HG02798 (cell line): ENCODE measurements at regions not wholly inside any gene's neighbourhood (a gene's known extent, or its start where the extent isn't known, plus 50 kb on each side); places are given as distances from the start of the nearest gene placed in this dataset.

Experiments used
- ATAC-seq: cut with Tn5 transposase; IDR thresholded peaks from one replicate; pipeline ENCODE4 v1.9.1; 2021; ENCODE audit warnings: mild to moderate bottlenecking; ENCODE audit not compliant: unreplicated experiment, poor library complexity

GRCh38 chr15:91469632-91470567, 369.8 kb downstream of the SV2B start:
- no peak for ATAC-seq

DNA sequence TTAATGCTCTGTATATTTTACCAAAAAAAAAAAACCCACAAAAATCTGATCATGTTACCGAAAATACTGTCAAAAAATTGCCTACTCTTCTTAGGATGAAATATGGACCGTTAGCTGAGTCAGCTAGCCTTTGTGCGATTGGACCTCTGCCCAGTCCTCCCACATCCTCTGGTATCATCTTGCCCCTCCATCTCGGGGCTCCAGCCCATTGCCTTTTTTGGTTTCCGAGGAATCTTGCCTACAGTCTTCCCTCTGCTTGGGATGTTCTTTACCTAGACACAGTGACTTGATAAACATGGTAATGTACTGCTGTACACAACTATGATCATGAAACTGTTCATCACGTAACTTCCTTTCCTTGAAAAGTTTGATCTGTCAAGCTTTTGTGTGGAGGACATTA, 371.4 kb downstream of the SV2B start:
- ATAC-seq: no peak

GRCh38 chr15:91472316-91472756, 372.3 kb downstream of the SV2B start:
- no peak for ATAC-seq

DNA sequence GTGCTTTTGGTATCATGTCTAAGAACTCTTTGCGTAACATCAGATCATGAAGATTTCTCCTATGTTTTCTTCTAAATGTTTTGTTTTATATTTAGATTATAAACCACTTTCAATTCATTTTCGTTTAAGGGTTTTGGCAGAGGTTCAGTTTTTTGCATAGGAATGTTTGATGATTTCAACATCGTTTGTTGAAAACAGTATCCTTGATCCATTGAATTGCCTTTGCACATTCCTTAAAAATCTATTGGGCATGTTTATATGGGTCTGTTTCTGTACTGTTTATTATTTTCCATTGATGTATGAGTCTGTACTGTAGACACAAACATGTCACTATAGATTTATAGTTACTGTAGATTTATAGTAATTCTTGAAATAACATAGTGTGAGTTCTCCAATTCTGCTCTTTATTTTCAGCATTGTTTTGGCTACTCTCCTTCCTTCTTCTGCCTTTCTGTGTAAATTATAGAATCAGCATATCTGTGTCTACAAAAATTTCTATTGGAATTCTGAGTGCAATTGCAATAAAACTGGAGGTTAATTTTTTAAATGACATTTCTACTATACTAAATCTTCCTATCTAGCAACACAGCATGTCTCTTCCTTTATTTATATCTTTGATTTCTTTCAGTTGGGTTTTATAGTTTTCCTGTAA, 374.0 kb downstream of the SV2B start:
- no peak for ATAC-seq

DNA sequence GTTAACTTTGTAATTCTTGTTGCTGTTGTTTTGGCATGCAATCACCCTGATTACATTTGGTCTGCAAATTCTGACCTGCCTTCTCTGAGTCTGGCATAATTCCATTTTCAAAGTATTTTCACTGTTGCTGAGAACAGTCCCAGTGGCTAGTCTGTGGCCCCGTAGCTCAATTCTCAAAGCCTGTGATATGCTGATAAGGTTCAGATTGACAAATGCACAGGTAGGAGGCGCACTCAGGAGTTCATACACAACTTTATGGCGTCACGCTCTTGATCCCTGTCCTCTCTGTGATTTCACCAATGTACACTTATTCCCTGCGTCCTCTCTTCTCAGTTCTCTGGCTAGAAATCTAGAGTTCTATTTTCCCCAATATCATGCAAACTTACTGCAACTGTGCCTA, 376.6 kb upstream of the SLCO3A1 start:
- ATAC-seq: no peak

GRCh38 chr15:91478717-91479191, 374.8 kb upstream of the SLCO3A1 start:
- no peak for ATAC-seq

GRCh38 chr15:91480426-91480825, 373.1 kb upstream of the SLCO3A1 start:
- no peak for ATAC-seq

DNA sequence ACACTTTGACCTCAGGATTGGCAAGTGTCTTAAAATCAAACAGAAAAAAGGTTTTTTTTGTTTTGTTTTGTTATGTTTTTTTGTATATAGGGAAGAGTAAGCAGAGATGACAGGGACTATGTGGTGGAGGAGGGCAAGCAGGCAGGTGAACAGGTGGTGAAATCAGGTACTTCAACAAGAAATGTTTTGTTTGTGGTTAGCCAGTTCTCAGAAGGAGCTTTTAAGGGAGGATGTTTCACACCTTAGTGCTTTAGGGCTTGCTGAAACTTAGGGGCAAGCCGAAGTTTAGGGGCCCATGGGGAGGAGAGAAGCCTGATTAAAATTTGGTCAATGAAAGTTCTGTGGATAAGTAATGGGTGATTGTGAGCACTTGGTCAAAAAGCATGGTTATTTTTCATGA, 370.7 kb upstream of the SLCO3A1 start:
- ATAC-seq: no peak

- no peak for ATAC-seq
Observed at GRCh38 chr15:91484141-91484540, 369.4 kb upstream of the SLCO3A1 start.

DNA sequence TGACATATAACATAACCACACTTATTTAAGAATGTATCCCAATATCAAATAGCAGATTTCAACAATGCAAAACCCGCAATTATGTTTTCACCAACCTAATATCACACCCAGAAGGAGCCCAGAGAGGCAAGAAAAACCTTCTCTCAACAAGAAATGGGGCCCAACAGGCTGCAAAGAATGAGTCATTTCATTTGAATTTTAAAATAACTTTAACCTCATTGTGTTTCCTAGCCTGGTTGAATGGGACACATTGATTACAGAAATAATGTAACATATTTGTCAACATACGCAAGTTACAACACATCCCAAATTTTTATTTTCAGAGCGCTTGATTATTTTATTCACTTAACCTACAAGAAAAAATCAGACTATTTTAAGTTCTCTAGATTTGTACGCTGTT, 365.1 kb upstream of the SLCO3A1 start:
- ATAC-seq: no peak

DNA sequence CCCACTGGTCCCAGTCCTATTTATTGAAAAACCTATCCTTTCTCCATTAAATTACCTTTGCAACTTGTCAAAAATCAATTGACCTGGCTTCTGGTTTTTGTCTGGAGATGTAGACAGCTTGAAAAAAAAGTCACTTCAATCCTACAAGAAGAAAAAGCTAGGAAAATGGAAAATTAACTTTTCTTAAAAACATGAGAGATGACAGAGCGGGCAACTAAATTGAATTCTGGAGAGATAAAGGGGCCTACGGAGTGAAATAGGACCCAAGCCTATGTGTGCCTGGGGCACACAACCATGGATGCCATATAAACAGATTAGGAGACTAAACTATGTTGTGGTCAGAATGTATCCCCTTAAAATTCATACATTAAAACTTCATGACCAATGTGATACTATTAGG, 363.3 kb upstream of the SLCO3A1 start:
- ATAC-seq: no peak

GRCh38 chr15:91491101-91491950, 362.2 kb upstream of the SLCO3A1 start:
- ATAC-seq: no peak

DNA sequence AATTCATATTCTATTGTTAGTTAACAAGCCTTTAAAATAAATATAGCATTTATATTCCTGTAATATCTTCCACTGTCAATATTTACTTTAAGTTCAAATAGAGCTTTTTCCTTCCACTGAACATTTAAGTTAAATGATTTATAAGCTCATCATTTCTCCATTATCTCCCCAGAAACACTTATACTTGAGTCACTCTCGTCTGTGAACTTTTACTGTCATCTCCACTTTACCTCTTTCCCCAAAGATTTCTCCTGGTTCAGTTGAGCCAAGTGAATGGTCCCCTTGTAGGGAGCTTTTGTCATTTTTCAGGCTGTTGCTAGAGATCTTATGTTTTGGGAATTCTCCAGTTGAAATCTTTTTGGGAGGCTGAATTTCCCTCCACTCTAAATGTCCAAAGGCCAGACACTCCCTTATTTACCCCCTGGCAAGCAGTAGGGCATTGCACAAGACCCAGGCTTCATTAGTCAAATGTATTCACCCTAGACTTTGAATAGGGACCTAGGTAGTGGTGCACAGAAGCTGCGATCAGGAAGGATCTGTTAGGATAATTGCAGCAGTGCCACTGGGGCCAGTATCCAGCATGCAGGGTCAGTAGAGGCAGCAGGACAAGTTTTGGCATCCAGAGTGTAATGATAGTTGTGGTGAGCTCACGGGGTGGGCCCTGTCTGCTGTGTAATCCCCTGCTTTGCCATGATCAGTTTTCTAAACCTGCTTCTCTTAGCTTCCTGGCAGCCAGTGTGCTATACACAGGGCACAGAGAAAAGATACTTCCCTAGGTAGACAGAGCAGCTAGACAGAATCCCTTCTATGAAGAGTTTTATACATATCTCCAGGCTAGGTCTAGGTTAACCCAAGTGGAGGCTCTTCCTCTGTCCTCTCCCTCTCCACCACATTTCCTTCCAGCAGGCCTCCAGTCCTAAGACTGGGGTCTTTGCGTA, 356.5 kb upstream of the SLCO3A1 start:
- ATAC-seq: no peak

DNA sequence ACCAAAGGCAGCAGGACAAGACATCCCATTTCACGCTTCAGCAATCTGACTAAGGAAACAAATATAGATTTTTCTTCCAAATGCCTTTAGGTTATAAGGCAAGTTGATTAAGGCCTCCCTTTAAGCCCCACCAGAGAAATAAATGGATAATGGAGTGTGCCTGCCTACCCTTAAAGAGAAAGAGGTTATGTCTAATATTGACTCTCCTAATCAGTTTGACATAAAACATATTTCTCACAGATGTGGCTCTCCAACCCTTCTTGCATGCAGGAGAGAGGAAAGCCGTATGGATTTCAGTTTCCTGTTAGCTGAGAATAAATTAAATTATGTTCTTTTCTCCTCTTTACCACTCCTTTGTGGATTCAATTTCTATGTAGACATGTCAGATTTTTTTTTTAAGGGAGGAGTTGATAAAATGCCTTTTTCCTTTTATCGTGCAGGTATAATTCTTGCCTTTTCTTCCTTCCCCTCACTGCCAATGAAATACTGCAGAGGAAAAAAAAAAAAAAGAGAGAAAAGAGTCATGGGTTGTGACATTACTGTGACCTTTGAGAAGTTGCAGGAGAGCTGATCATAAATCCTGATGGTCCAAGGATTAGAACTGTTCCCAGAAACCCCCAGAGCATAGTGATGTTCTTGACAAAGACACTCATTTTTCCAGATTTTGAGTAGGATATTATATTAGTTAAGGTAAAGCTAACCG, 355.3 kb upstream of the SLCO3A1 start:
- ATAC-seq: no peak

- ATAC-seq: no peak
Observed at GRCh38 chr15:91498749-91499062, 354.8 kb upstream of the SLCO3A1 start.

DNA sequence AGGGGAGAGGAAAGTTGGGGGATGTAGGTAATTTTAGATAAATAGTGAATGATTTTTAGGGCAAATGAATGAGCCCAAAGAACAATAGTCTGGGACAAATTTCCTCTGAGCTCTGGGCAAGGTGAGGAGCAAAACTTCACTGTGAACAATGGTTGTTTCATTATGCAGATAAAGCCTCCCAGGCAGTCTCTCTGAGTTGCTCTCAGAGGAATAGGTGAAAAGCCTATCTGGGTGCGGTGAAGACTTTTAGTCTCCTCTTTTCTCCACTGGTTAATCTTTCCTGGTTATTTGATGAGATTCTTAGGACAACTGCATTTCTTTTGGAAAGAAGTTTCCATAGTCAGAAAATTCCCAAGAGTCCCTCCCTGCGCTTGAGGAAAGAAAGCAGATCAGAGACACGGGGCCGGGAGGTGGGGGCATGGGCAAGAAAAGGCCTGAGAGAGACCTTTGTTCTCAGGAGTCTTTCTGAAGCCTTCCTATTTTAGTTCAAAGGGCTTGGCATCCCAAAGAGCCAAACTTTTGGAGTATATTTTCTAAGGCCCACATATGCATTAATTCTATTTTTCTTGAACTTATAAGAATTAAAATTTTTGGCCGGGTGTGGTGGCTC, 353.6 kb upstream of the SLCO3A1 start:
- no peak for ATAC-seq

GRCh38 chr15:91508633-91509032, 344.9 kb upstream of the SLCO3A1 start:
- no peak for ATAC-seq

- ATAC-seq: no peak
Observed at GRCh38 chr15:91514147-91514546, 339.4 kb upstream of the SLCO3A1 start.
